ENCODE measurements at regions not wholly inside any gene's neighbourhood (a gene's known extent, or its start where the extent isn't known, plus 50 kb on each side); places are given as distances from the start of the nearest gene placed in this dataset.
"Not testable (repeated sequence)": the region's sequence is repeated elsewhere in the genome, so short reads cannot be mapped to it uniquely, and the experiment has no call there.

DNA sequence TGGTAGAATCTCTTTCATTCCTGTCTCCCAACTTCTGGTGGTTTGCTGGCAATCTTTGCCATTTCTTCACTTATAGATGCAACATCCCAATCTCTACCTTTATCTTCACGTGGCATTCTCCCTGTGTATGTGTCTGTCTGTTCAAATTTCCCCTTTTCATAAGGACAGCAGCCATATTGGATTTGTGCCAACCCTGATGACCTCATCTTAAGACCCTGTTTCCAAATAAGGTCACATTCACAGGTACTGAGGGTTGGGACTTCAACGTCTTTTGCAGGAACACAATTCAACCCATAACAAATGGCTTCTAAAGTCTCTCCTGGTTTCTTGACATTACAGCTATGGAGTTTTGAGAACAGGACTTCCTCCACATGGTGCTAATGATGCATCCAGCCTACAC lies 84.5 kb upstream of the OLIG2 start:
- DNase-seq: no peak

DNA sequence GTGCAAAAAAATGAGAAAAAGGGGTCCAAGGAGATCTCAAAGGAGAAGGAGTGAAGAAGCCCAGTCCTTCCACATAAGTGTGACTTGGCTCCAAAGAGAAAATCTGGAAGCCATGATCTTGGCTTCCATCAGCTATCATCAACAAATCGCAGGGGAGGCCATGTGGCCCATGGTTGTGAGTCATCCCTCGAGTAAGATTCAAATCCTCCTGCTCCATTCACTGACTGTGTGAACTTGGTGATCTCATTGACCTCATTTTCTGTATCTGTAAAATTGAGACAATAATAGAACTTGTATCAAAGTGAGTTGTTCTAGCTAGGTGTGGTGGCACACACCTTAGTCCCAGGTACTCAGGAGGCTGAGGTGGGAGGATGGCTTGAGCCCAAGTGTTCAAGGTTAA lies 79.1 kb upstream of the OLIG2 start:
- DNase-seq: no peak

DNA sequence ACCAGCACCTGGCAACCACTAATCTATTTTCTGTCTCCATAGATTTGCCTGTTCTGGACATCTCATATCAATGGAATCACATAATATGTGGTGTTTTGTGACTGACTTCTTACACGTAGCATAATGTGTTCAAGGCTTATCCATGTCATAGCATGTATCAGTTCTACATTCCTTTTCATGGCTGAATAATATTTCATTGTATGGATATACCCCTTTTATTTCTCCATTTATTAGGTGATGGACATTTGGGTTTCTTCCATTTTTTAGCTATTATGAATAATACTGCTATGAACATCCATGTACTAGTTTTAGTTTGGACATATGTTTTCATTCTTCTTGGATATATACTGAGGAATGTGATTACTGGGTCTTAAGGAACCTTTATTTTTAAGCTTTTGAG lies 78.0 kb upstream of the OLIG2 start:
- no peak for DNase-seq

DNA sequence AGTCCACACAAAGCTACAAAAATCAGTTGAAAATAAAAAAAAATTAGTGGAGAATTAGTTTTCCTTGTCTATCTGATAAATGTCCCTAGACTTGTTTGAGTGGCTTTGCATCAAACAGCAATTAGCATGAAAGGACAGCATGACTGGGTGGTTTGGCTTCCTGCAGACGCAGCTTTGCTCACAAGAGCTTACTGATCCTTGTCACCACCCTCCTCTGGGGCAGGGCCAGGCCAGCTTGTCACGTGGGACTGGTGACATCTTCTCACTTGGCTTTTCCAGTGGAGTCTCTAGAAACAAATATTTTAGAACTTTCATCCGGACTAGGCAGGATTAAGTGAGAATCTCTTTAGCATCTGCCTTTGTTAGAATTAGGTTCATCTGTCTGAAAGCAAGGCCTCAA lies 76.0 kb upstream of the OLIG2 start:
- DNase-seq: no peak

DNA sequence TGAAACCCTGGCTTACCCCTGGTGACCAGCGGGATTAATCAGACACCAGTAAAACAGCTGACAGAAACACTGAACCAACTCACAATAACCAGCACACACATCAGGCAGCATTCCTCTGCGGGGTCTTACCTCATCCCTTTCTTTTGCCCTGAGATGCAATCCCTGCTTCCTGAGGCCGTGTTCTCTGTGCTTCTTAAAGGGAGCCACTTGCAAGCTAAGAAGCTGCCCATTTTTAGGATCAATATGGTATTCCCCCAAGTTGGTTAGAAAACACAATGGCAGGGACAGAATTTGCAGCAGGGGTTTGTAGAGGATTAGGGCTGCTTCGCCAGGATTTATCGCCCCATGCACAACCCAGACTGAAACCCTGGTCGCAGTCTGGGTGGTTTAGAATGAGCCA lies 74.7 kb upstream of the OLIG2 start:
- no peak for DNase-seq

DNA sequence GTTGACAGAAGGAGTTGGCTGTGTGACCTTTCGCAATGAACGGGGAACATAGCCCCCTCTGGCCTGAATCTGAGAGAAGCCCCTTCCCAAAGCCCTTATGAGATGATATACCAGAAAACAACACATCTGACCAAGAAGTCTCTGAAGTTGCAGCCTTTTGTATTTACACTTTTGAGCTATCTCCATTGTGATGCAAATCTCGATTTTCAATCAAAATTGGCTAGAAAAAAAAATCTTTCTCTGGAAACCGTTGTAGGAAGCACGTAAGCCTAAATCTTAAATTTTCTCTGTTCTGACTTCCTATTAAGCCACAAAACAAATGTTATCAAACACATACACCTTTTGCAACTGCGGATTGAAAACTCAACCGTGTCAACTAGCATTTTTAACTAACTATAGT lies 71.4 kb upstream of the OLIG2 start:
- DNase-seq: no peak

DNA sequence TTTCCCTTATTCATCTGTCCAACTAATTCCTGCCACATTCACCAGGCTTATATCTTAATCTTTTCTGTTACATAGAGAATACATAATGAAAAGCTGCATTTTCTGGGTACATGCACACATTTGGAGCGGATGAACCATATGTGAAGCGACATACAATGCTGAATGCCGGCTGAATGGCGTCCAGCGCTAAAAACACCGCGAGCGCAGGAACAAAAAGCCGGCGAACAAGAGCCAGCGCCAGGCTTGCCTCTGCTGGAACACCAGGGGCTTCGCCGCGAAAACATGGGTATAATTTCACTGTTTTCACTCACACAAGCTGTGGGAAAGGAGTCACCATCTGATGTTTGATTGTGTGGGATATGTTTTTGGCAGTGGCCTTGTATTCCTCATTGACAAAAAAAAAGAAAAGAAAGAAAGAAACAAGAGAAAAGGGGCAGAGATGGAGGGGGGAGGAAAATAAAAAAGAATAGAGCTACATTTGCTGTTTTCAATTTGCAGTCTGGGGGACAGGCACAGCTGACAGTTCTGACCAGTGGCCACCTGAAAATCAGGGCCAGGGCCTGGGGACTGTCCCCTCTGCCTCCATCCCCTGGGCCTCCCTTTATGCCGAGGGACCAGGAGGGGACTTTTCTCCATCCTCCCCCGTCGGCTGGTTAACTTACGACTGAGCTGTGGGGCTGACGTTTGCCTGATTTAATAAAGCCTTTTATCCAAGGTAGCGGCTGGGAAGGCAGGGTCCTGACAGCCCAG lies 70.2 kb upstream of the OLIG2 start:
- DNase-seq: no peak

DNA sequence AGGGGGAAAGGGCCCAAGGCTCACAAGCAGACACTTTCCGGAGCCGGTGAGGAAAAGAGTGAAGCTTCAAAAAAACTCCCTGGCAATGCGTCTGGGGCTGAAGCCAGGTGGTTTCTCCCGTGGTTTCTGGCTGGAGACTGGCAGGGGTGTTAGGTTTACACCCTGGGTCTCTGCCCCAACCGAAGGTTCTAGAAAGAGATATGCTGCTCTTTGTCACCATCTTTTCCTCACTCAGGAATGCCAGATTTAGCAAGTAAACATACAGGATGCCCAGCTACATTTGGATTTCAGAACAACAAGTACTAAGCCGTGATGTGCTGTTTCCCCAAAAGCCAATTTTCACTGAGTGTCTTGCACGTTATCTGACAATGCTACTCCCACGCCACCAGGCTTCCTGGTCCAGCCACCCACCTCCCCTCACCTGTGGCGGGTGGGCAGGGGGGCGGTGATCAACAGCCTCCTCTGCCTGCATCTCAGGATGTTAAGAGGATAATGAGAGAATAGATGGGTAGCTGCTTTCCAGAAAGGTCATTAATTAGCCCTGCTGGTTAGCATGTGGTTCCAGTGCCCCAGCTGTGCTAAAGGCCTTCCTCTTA lies 69.6 kb upstream of the OLIG2 start:
- DNase-seq: no peak

DNA sequence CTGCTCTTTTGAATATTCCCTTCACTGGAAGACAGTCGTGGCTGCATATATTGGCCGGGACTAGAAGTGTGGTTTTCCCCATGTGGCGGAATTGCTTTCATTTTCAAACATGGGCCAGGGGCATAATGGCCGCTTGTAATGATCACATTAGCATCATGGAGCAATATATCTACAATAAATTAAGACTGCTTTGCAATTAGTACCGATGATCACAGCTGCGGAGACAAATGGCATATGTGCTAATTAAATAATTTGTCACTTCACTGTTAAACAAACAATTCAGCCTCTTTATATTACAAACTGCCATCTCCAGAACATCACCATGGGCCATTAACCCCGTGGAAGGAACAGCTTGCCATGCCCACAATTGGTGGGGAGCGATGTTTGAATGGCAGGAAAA lies 68.2 kb upstream of the OLIG2 start:
- DNase-seq: no peak

DNA sequence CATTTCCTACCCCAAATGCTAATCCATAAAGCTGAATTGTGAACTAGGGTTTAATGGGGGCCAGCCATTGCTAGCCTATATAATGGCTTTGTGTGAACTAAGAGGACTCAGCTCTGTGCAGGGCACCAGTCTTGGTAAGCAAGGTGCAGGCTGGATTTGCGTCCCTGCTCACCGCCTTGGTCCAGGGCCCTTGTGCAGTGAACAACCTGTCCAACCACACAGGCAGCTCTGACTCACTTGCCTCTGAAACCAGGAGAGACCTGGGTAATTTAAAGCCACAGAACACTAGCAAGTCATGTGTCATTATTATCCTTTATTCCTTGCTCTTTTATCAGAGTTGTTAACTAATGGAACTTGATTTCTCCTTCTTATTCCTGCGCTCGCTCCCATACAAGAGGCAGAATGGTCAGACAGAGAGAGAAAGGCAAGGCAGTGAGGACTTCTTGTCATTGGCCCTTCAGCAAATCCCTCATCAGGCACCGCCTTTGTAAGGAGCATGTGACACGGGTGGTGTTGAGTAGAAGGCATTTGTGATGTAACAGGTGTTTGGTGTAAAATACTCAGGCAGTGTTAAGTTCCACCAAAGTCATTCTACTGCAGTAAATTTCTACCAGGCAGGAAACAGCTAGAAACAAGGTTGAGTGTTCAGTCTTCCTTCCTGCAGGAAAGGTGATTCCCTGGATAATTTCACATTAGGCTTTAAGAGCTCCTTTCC lies 67.3 kb upstream of the OLIG2 start:
- DNase-seq: no peak

DNA sequence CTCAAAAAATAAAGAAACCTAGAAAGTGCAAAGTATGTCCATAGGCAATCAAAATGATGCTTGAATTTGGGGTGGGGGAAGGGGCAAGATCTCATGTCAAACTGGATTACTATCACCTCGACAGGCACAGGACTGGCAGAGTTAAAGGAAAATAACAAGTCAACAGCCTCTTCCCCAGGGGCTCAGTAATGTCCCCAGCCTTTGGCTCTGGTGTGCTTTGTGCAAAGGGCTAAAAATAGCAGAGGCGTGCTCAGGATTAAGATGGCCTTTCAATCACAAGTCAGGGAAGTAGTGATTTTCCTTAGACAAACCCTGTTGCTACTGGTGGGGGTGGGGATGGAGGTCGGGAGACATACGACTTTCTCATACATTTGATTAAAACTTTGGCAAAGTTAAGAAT lies 63.5 kb upstream of the OLIG2 start:
- no peak for DNase-seq

DNA sequence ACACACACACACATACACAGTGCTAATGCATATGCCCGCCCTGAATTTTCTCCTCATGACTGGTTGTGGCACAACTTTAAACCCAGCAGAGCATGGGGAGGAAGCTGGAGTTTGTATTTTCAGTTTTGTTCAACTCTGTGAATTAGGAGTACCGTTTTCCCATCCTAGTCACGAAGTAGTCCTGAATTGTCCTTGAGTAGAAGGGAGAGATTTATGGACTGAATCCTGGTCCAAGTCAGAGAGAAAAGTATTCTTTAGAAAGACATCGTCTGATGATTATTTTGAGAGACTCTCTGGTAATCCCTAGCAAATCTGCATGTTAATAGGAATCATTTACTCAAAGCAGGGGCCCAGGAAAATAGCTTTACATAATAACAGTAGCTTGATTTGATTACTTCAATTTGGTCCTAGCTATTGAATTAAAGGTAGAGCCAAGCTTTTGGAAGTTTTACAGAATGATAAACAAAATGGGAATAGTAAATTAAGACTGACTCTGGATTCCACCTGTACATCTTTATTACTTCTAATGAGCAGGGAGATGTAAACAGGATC lies 60.5 kb upstream of the OLIG2 start:
- no peak for DNase-seq

DNA sequence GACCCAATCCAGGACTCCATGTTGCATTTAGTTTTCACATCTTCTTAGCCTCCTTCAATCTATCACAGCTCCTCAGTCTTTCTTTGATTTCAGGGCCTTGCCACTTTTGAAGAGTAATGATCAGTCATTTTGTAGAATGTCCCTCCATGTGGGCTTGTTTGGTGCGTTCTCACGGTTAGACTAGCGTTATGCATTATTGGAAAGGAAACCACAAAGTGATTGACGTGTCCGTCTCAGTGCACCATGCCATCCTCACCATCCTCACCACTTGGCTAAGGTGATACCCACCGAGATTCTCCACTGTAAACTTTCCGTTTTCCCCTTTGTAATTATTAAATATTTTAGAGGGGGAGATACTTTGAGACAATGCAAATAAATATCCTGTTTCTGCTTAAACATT lies 59.6 kb upstream of the OLIG2 start:
- DNase-seq: no peak

DNA sequence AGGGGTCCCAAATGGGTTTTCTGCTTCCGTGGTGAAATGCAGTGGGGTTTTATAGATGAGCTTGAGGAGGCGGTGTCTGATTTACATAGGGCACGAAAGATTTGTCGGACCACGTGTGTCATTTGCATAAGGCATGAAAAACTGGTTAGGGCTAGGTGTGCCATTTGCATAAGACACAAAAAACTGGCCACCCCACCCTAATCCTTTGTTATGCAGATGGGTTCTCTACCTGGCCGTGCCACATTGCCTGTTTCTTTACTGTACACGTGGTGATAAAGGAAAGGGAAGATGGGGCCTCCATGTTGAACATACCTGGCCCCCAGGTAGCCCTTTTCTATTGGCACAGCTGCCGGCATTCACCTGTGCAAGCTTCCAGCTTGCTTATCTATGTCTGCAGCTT lies 57.6 kb upstream of the OLIG2 start:
- not testable (repeated sequence) for DNase-seq

DNA sequence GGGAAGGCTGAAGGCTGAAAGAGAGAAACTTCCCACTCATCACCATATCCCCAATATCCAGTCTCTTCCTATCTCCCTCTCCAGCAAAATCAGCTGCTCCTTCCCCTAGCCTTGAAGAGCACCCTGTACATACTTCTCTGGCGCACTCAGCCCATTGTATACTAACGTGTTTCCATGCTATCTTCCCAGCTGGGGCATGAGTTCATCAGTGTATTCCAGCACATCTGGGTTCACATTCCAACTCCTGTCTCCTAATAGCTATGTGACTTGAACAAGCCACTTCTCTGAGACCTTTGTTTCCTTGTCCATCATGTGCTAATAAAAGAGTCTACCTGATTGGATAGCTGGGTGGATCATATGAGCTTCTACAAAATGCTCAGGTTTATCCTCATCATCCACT lies 51.1 kb upstream of the OLIG2 start:
- DNase-seq: no peak

DNA sequence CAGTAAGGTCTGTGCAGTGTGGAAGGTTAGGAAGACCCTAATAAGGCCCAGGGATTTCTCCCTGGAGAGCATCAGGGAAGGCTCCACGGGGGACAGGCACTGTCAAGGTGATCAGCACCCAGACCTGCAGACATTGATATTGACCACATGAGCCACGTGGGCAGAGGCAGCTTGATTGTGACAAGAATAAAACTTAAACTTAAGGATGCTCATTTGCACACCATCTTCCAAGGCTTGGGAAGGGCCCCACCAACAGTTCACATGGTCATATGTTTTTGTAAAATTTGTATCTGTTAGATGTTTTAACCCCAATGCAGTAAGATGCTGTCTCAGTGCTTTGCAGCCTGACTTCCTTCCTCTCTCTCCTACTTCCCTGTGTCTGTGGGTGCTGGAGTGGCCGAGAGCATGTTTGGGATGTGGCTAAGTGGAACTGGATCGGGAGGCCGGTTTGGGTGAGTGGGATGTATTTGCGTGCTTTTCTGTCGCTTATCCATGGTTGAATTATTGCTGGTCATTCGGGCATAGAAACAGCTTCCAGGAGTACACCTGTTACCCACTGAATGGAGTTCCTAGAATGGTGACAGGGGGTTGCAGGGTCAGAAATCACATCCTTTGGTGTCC lies 49.8 kb upstream of the OLIG2 start:
- no peak for DNase-seq
